ENCODE measurements at regions not wholly inside any gene's neighbourhood (a gene's known extent, or its start where the extent isn't known, plus 50 kb on each side); places are given as distances from the start of the nearest gene placed in this dataset.

DNA sequence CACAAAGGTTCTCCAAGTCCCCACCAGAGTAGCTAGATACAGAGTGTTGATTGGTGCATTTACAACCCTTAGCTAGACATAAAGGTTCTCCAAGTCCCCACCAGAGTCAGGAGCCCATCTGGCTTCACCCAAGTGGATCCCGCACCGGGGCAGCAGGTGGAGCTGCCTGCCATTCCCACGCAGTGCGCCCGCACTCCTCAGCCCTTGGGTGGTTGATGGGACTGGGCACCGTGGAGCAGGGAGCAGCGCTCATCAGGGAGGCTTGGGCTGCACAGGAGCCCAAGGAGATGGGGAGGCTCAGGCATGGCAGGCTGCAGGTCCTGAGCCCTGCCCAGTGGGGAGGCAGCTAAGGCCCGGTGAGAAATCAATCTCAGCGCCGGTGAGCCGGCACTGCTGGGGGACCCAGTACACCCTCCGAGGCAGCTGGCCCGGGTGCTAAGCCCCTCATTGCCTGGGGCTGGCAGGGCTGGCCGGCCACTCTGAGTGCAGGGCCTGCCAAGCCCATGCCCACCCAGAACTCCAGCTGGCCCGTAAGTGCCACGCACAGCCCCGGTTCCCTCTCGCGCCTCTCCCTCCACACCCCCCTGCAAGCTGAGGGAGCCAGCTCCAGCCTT, 404.1 kb downstream of the METTL15 start:
- no peak for DNase-seq

DNA sequence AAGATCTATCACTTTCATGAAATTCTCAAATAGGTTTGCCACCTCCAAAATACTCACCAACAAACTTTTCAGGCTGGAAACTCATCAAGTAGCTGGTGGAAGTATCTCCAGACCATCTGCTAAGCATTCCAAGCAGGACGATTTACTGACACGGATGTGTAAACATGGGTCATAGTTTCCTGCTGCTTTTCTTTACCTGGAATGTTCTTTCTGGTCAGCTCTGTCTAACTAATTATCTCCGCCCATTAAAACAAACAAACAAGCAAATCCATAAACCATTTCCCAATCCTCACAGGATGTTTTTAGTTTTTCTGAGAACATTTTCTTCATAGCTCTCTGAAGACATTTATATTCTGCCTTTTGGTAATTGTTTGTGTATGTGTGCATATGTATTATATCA, 397.0 kb downstream of the METTL15 start:
- no peak for DNase-seq

GRCh38 chr11:28504555-28505110, 396.4 kb downstream of the METTL15 start:
- no peak for DNase-seq

GRCh38 chr11:28495333-28495732, 387.1 kb downstream of the METTL15 start:
- no peak for DNase-seq

GRCh38 chr11:28491431-28491830, 383.2 kb downstream of the METTL15 start:
- DNase-seq = no peak

GRCh38 chr11:28490773-28491382, 382.7 kb downstream of the METTL15 start:
- DNase-seq = no peak

DNA sequence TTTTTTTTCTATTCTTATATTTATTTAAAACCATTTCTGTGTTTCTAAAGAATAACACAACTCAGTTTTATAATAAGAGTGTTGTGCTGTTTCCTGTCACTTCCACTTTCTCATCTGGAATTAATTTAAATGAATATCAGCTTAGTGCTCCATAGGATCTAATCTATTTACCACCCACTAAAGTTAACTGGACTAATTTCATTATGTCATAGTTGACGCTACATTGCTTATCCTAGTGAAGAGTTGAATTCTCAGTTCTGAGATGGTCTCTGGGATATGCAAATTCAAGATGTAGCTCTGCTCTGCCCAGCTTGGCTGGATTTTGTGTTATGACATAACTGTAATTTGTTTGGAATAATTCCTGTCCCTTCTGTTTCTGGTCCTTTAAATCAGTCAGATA, 380.1 kb downstream of the METTL15 start:
- DNase-seq = no peak

DNA sequence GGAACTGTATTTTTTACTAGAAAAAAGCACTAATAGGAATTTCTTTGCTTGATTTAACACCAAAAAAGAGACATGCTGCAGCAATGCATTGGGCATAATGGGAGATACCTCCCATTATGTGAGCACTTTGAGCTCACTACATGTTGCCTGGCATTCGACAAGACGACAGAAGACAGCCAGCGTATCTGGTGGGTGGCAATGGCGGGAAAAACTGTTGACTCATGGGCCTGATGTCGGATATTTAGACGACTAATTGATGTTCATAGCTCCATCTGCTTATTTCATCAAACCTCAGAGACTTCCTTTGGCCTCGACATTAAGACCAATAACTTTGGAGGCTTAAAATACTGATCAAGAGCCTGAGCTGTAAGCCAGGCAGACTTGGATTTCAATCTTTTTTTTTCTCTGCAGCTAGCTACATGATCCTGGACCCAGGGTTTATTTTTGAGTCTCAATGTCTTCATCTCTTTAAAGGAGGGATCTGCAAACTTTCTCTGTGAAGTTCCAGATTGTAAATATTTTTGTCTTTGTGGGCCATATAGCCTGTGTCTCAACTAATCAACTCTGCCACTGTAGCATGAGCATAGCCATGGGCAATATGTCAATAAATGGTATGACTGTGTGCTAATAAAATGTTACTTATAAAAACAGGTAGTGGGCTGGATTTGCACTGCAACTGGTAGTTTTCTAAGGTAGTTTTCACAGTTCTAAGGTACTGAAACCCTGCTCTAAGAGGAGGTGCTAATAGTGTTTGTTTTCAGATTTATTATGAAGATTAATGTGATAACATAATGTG, 375.1 kb downstream of the METTL15 start:
- DNase-seq = no peak

DNA sequence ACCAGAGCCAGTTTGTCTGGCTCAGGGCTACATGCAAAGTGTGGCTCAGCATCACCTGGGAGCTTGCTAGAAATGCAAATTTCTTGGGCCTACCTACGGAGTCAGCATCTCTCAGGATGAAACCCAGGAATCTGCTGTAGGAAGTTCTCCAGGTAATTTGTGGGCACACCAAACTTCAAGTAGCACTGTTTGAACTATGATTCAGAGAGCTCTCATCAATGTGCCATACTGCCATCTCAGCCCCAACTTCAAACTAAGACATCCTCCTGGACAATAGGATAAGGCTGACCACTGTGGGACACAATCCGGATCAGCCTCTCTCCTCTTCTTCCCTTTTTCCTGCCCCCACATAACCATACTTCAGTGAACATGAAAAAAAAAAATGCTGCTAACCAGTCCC, 374.5 kb downstream of the METTL15 start:
- DNase-seq = no peak

DNA sequence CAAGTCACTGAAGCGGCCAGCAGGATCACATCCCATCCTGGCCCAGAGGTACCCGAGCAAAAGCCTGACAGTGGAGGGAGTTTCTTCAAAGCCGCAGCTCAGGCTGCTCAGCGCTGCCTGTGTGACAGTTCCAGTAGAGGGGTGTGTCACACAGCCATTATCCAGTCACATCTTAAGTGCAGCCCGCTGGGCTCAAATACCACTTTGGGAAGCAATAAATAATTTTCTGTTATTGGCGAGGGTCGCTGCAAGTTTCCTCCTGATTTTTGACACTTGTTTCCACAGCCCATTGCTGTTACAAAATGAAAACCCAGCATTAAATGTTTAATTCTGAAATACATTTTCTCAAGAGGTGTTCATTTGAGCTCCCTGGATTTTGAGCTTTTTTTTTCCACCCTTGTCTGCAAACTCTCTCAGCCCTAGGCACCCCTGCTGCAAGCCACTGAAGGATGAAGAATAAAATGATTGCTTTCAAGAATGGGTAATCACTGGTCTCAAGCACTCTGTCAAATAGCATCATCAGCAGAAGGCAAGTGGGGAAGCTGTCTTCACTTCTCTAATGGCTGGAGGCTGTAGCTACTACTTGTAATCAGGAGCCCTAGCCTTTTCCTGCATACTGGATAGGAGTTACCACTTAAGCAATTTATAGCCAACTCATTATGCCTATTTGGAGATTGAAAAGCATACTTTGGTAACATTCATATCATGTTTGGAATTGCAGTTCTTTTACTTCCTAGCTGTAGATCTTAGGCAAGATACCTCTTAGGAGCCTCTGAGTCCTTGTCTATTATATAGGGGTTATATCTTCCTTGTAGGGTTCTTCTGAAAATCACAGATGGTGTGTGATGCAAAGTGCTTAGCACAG, 373.7 kb downstream of the METTL15 start:
- no peak for DNase-seq

- DNase-seq = no peak
Measured at GRCh38 chr11:28480406-28480805, 372.2 kb downstream of the METTL15 start.

- DNase-seq = no peak
Measured at GRCh38 chr11:28476864-28477263, 368.7 kb downstream of the METTL15 start.

GRCh38 chr11:28476049-28476448, 367.9 kb downstream of the METTL15 start:
- no peak for DNase-seq

DNA sequence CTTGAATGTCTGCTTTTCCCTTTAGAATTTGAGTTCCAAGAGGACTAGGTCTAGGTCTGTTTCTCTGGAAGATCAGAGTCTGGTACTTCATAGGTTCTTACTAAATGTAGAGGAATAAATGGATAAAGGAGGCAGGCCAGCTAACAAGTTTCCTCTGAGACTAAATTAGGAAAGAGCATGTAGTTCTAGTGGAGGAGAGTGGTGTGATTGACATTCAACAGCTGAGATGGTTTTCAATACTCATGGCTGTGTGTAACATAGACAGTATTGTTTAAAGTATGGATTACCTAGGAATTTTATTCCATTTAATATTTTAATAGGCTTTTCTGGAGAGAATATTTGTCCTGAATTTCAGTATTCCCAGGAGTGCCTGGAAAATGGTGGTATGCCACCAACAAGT, 364.7 kb downstream of the METTL15 start:
- DNase-seq = no peak

DNA sequence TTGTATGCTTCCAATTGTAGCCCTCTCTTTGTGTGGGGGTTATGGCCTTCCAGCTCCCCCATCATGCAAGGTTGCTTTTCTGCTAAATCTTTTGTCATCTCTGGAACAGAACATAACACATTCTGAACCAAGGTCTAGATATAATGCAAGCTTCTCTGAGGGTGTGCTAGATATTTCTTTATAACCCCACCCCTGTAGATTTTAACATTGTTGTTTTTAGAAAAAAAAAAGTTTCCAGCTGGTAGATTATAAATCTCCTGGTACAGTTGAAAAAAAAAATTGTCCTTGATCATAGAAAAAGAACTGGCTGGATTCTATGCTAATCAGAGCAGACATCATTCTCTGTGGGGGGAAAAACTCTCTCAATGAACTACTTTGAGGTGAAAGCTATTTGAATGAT, 363.3 kb downstream of the METTL15 start:
- DNase-seq = no peak

DNA sequence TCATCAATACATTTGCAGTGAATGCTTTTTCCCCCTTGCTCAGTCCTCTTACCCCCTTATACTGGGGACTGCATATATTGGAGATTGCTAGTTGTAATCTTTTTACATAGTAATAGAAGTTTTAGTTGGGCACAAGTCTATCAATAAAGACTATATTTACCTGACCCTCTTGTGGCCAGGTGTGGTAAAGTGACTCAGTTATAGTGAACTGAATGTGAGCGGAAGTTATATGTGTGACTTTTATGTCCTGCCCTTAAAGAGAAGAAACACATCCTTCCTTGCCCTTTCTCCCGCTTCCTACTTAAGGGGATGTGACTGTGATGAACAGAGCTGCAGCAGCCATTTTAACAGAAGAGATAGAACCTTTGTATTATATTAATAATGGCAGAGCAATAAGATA, 362.0 kb downstream of the METTL15 start:
- no peak for DNase-seq

GRCh38 chr11:28466506-28466905, 358.3 kb downstream of the METTL15 start:
- no peak for DNase-seq

DNA sequence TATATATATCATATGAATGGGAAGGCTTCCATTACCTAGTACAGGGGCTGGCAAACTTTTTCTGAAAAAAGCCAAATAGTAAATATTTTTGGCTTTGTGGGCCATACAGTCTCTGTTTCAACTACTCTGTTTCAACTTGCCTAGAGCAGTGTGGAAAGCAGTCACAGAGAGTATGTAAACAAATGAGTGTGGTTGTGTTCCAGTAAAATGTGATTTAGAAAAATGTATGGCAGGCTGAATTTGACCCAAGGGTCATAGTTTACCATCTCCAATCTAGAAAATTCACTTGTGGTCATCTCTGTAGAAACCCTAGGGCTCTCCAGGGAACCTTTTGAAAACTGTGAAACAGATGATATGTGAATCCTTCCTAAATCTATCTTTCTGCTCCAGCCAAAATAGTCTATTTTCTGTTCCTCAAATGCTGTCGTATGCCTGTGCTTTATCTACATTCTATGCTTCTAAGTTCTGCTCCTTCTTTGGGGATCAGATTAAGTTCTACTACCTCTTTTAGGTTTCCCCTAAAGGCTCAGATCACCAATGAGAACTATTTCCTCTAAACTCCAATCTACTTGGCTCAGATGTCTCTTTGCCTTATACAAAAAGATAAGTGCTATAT, 356.2 kb downstream of the METTL15 start:
- no peak for DNase-seq

GRCh38 chr11:28463826-28464225, 355.6 kb downstream of the METTL15 start:
- no peak for DNase-seq

DNA sequence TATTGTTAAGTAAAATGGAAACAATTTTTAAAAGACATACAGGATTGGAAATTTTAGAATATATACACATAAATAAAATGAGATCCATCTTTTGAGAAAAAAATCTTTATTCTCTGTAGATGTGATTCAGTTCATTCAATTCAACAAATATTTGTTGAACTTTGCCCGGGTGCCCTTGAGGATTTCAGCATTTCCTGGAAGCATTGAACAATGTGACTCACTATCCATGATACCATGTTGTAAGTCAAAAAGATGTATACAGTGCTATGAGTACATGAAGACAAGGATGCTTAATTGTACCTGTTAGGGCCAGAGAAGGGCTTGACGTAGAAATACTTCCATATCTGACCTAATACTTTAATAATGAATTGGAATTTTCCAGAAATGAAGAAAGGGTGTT, 353.7 kb downstream of the METTL15 start:
- DNase-seq = no peak

DNA sequence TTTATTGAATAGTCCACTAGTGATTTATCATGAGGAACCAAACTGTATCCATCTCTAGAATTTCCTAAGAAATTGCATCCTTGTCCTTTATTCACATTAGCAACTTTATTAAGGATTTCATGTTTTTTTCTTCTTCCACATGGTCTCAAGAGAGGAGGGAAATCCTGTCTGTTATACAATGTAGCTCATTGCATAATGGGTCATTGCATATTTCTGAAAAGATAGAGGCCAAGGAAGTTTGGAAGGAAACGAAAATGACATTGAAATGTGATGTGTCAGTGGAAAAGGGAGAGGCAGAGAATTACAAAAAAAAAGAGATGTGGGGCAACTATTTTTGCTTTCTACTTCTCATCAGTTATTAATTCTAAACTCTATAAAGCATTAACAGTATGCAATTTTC, 353.1 kb downstream of the METTL15 start:
- no peak for DNase-seq

DNA sequence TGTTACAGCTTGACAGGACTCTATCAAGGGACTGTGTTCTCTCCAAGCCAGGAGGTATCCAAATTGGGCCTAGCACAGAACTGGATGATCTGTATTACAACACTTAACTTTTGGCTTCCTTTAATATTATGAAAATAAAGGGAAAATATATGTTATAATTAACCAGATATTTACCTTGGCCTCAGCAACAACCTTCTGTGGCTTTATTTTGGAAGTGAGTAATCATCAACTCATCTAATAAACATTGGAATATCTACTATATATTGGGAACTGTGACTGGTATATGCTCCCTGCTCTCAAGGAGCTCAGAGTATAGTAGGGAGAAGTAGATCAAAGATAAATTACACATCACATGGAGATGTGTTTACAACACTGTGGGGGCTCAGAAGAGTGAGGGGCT, 352.2 kb downstream of the METTL15 start:
- no peak for DNase-seq

- DNase-seq = no peak
Measured at GRCh38 chr11:28459912-28460311, 351.7 kb downstream of the METTL15 start.

Data from GF-D8 (cell line).